WTC11 (cell line): ENCODE measurements at regions not wholly inside any gene's neighbourhood (a gene's known extent, or its start where the extent isn't known, plus 50 kb on each side); places are given as distances from the start of the nearest gene placed in this dataset.

Experiments used
- ATAC-seq: fragments of 200-7000 bp; cut with Tn5 transposase; 2 replicates; pipeline ENCODE4 v1.10.0; 2021; ENCODE audit warnings: mild to moderate bottlenecking, moderate library complexity
- CTCF ChIA-PET: fragments of 300-600 bp; sonication (Branson Sonifier 250); formaldehyde crosslinking; loops from one replicate; lab custom pipeline; 2021; ENCODE audit warnings: antibody characterized with exemption; lab: Charles Lee
- POLR2A ChIA-PET: fragments of 350-600 bp; sonication (Branson Sonifier 250); formaldehyde crosslinking; loops from one replicate; lab custom pipeline; 2021; ENCODE audit warnings: antibody characterized with exemption; lab: Charles Lee
- DNase-seq: peaks from one replicate; pipeline ENCODE4 v3.0.0; 2021; ENCODE audit warnings: low spot score
- H3K27ac Mint-ChIP-seq: 2 replicates; pipeline ENCODE4 v1.8.0; 2021; ENCODE audit warnings: mixed read lengths
- H3K27me3 Mint-ChIP-seq: 2 replicates; pipeline ENCODE4 v1.8.0; 2021; ENCODE audit warnings: low read depth, mild to moderate bottlenecking, moderate library complexity, mixed read lengths
- H3K36me3 Mint-ChIP-seq: 2 replicates; pipeline ENCODE4 v1.8.0; 2021; ENCODE audit warnings: mixed read lengths
- H3K4me1 Mint-ChIP-seq: 2 replicates; pipeline ENCODE4 v1.8.0; 2022; ENCODE audit warnings: mixed read lengths
- H3K4me3 Mint-ChIP-seq: 2 replicates; pipeline ENCODE4 v1.8.0; 2021; ENCODE audit warnings: mild to moderate bottlenecking, moderate library complexity, mixed read lengths
- H3K9me3 Mint-ChIP-seq: 2 replicates; pipeline ENCODE4 v1.8.0; 2021; ENCODE audit warnings: mixed read lengths
- AR ChIP-seq: fragments of 250-450 bp; sonication (Bioruptor Pico); IDR thresholded peaks from 2 replicates; pipeline ENCODE4 v1.9.0; 2021; ENCODE audit warnings: mild to moderate bottlenecking
- CBFB ChIP-seq: sonication (generic); formaldehyde crosslinking; IDR thresholded peaks from 2 replicates; pipeline ENCODE4 v1.8.1; 2022; ENCODE audit warnings: mild to moderate bottlenecking, low read depth, missing genetic modification reagents
- CREB1 ChIP-seq: sonication (generic); formaldehyde crosslinking; IDR thresholded peaks from 2 replicates; pipeline ENCODE4 v1.8.0; 2023; ENCODE audit warnings: mild to moderate bottlenecking, missing genetic modification reagents
- E2F1 ChIP-seq: sonication (generic); formaldehyde crosslinking; IDR thresholded peaks from 2 replicates; pipeline ENCODE4 v1.8.0; 2022; ENCODE audit warnings: mild to moderate bottlenecking, missing genetic modification reagents
- E2F4 ChIP-seq: sonication (generic); formaldehyde crosslinking; IDR thresholded peaks from 2 replicates; pipeline ENCODE4 v1.8.1; 2022; ENCODE audit warnings: low read depth, mild to moderate bottlenecking, moderate library complexity, missing genetic modification reagents, borderline replicate concordance
- E2F5 ChIP-seq: sonication (generic); formaldehyde crosslinking; IDR thresholded peaks from 2 replicates; pipeline ENCODE4 v1.8.1; 2022; ENCODE audit warnings: mild to moderate bottlenecking, moderate library complexity, missing genetic modification reagents
- EMX1 ChIP-seq: fragments of 250-450 bp; sonication (Bioruptor Pico); IDR thresholded peaks from 2 replicates; pipeline ENCODE4 v1.8.0; 2021; ENCODE audit warnings: mild to moderate bottlenecking
- FOXP1 ChIP-seq: sonication (generic); formaldehyde crosslinking; IDR thresholded peaks from 2 replicates; pipeline ENCODE4 v1.8.0; 2022; ENCODE audit warnings: missing genetic modification reagents, mild to moderate bottlenecking, moderate library complexity, borderline replicate concordance
- IRF1 ChIP-seq: sonication (generic); formaldehyde crosslinking; IDR thresholded peaks from 2 replicates; pipeline ENCODE4 v1.8.0; 2023; ENCODE audit warnings: missing genetic modification reagents
- MAX ChIP-seq: sonication (generic); formaldehyde crosslinking; IDR thresholded peaks from 2 replicates; pipeline ENCODE4 v1.8.0; 2022; ENCODE audit warnings: mild to moderate bottlenecking, missing genetic modification reagents
- NFATC4 ChIP-seq: fragments of 250-450 bp; sonication (Bioruptor Pico); IDR thresholded peaks from 2 replicates; pipeline ENCODE4 v1.9.0; 2021; ENCODE audit warnings: mild to moderate bottlenecking
- SMAD4 ChIP-seq: sonication (generic); formaldehyde crosslinking; IDR thresholded peaks from 2 replicates; pipeline ENCODE4 v1.8.0; 2022; ENCODE audit warnings: mild to moderate bottlenecking, missing genetic modification reagents
- SP1 ChIP-seq: sonication (generic); formaldehyde crosslinking; conservative IDR thresholded peaks from 2 replicates; pipeline ENCODE4 v1.8.1; 2022; ENCODE audit warnings: missing genetic modification reagents
- TEAD1 ChIP-seq: sonication (generic); formaldehyde crosslinking; IDR thresholded peaks from 2 replicates; pipeline ENCODE4 v1.8.0; 2022; ENCODE audit warnings: mild to moderate bottlenecking, missing genetic modification reagents
- TP53 ChIP-seq: sonication (generic); formaldehyde crosslinking; IDR thresholded peaks from 2 replicates; pipeline ENCODE4 v1.8.1; 2023; ENCODE audit warnings: mild to moderate bottlenecking, missing genetic modification reagents
- ZNF121 ChIP-seq: sonication (generic); formaldehyde crosslinking; IDR thresholded peaks from 2 replicates; pipeline ENCODE4 v1.8.0; 2023; ENCODE audit warnings: missing genetic modification reagents
- ZNF138 ChIP-seq: sonication (generic); formaldehyde crosslinking; conservative IDR thresholded peaks from 2 replicates; pipeline ENCODE4 v1.8.1; 2022; ENCODE audit warnings: mild to moderate bottlenecking, moderate library complexity, missing genetic modification reagents
- ZNF232 ChIP-seq: sonication (generic); formaldehyde crosslinking; IDR thresholded peaks from 2 replicates; pipeline ENCODE4 v1.8.0; 2022; ENCODE audit warnings: mild to moderate bottlenecking, missing genetic modification reagents
- ZNF317 ChIP-seq: sonication (generic); formaldehyde crosslinking; IDR thresholded peaks from 2 replicates; pipeline ENCODE4 v1.8.1; 2023; ENCODE audit warnings: low read depth, mild to moderate bottlenecking, moderate library complexity, missing genetic modification reagents, borderline replicate concordance
- ZNF416 ChIP-seq: fragments of 250-450 bp; sonication (Bioruptor Pico); IDR thresholded peaks from 2 replicates; pipeline ENCODE4 v1.9.0; 2021; ENCODE audit warnings: mild to moderate bottlenecking, inconsistent platforms
- ZNF423 ChIP-seq: fragments of 250-450 bp; sonication (Bioruptor Pico); IDR thresholded peaks from 2 replicates; pipeline ENCODE4 v2.1.2; 2022; ENCODE audit warnings: mild to moderate bottlenecking, moderate library complexity
- ZNF671 ChIP-seq: fragments of 250-450 bp; sonication (Bioruptor Pico); IDR thresholded peaks from 2 replicates; pipeline ENCODE4 v1.8.0; 2021; ENCODE audit warnings: mild to moderate bottlenecking
- ZSCAN18 ChIP-seq: fragments of 250-450 bp; sonication (Bioruptor Pico); IDR thresholded peaks from 2 replicates; pipeline ENCODE4 v2.1.2; 2022; ENCODE audit warnings: mild to moderate bottlenecking, moderate library complexity

GRCh38 chr11:22031791-22032190, 161.1 kb upstream of the ANO5 start:
- Mint-ChIP-seq H3K4me3 (no peak overlapping the region), H3K36me3 (peaks cover 17% of the 10 kb centered on the region), H3K9me3 (peaks cover 35% of the 10 kb centered on the region), H3K27ac (no peak overlapping the region), H3K27me3 (peaks cover 62% of the 10 kb centered on the region), H3K4me1 (no peaks in the 10 kb centered on the region)
- TF ChIP-seq ZNF416 (CRISPR knock-in tag) (no peak), ZNF232 (CRISPR knock-in tag) (no peak), MAX (CRISPR knock-in tag) (no peak), E2F1 (CRISPR knock-in tag) (no peak), AR (CRISPR knock-in tag) (no peak), FOXP1 (CRISPR knock-in tag) (no peak), ZNF423 (CRISPR knock-in tag) (no peak), CBFB (no peak), E2F5 (CRISPR knock-in tag) (no peak), SP1 (CRISPR knock-in tag) (no peak), EMX1 (CRISPR knock-in tag) (no peak), TP53 (CRISPR knock-in tag) (no peak)
- ATAC-seq, result no peak
- CTCF ChIA-PET, result no interaction called here
- DNase-seq, result no peak
- POLR2A ChIA-PET, result no interaction called here

GRCh38 chr11:22037505-22037904, 155.4 kb upstream of the ANO5 start:
- H3K27me3 Mint-ChIP-seq, result peaks cover 30% of the 10 kb centered on the region
- CTCF ChIA-PET, result no interaction called here
- no peak overlapping the region for H3K27ac Mint-ChIP-seq
- no peaks in the 10 kb centered on the region for H3K9me3 Mint-ChIP-seq
- H3K4me3 Mint-ChIP-seq, result no peak overlapping the region
- peak; percentile 28 for DNase-seq
- H3K36me3 Mint-ChIP-seq, result no peaks in the 10 kb centered on the region
- no peak for ATAC-seq
- H3K4me1 Mint-ChIP-seq, result no peaks in the 10 kb centered on the region
- no peak for TF ChIP-seq ZNF317 (CRISPR knock-in tag)
- no peak for TF ChIP-seq E2F5 (CRISPR knock-in tag)
- no peak for TF ChIP-seq ZNF671 (CRISPR knock-in tag)
- no peak for TF ChIP-seq NFATC4 (CRISPR knock-in tag)
- TF ChIP-seq ZNF138, result no peak
- TF ChIP-seq IRF1 (CRISPR knock-in tag), result no peak
- TF ChIP-seq SMAD4 (CRISPR knock-in tag), result no peak
- TF ChIP-seq ZSCAN18 (CRISPR knock-in tag), result no peak
- no peak for TF ChIP-seq TEAD1 (CRISPR knock-in tag)
- TF ChIP-seq E2F4 (CRISPR knock-in tag), result no peak
- no peak for TF ChIP-seq ZNF416 (CRISPR knock-in tag)
- TF ChIP-seq CREB1 (CRISPR knock-in tag), result no peak
- TF ChIP-seq TP53 (CRISPR knock-in tag), result no peak
- TF ChIP-seq ZNF121 (CRISPR knock-in tag), result no peak
- POLR2A ChIA-PET, result no interaction called here
